Hepatocyte (in vitro differentiated cells): ENCODE measurements at regions not wholly inside any gene's neighbourhood (a gene's known extent, or its start where the extent isn't known, plus 50 kb on each side); places are given as distances from the start of the nearest gene placed in this dataset.

ENCODE experiments used
- DNase-seq: peaks from one replicate; pipeline ENCODE4 v3.0.0-alpha.2; 2016; ENCODE audit warnings: low spot score
- H2AFZ ChIP-seq: fragments of 200-600 bp; sonication (generic); 2 replicates; pipeline ENCODE4 v1.6.0; 2016; ENCODE audit warnings: antibody characterized with exemption, mild to moderate bottlenecking
- H3K27ac ChIP-seq: fragments of 200-600 bp; sonication (generic); 2 replicates; pipeline ENCODE4 v1.5.1; 2016; ENCODE audit warnings: mild to moderate bottlenecking
- H3K27me3 ChIP-seq: fragments of 200-600 bp; sonication (generic); 2 replicates; pipeline ENCODE4 v1.6.1; 2016
- H3K36me3 ChIP-seq: fragments of 200-600 bp; sonication (generic); replicated peaks from 2 replicates; pipeline ENCODE4 v1.5.1; 2016; ENCODE audit warnings: low read depth; ENCODE audit not compliant: insufficient read depth
- H3K4me1 ChIP-seq: fragments of 200-600 bp; sonication (generic); 2 replicates; pipeline ENCODE4 v1.5.1; 2016; ENCODE audit warnings: mild to moderate bottlenecking, moderate library complexity; ENCODE audit not compliant: insufficient read depth
- H3K4me2 ChIP-seq: fragments of 200-600 bp; sonication (generic); 2 replicates; pipeline ENCODE4 v1.6.0; 2016
- H3K4me3 ChIP-seq: fragments of 200-600 bp; sonication (generic); 2 replicates; pipeline ENCODE4 v1.5.1; 2016; ENCODE audit warnings: mild to moderate bottlenecking
- H3K79me2 ChIP-seq: fragments of 200-600 bp; sonication (generic); 2 replicates; pipeline ENCODE4 v1.6.0; 2017; ENCODE audit warnings: mild to moderate bottlenecking
- H3K9me2 ChIP-seq: fragments of 200-600 bp; sonication (generic); replicated peaks from 2 replicates; pipeline ENCODE4 v1.6.0; 2017; ENCODE audit warnings: mild to moderate bottlenecking; ENCODE audit not compliant: insufficient read depth
- H3K9me3 ChIP-seq: fragments of 200-600 bp; sonication (generic); 2 replicates; pipeline ENCODE4 v1.5.1; 2016; ENCODE audit warnings: low read depth, mild to moderate bottlenecking
- H4K20me1 ChIP-seq: fragments of 200-600 bp; sonication (generic); 2 replicates; pipeline ENCODE4 v1.6.0; 2016; ENCODE audit warnings: mild to moderate bottlenecking; ENCODE audit not compliant: insufficient read depth, poor library complexity, severe bottlenecking
- EZH2 ChIP-seq: fragments of 200-600 bp; sonication (generic); IDR thresholded peaks from 2 replicates; pipeline ENCODE4 v1.6.1; 2016; ENCODE audit warnings: antibody characterized with exemption, mild to moderate bottlenecking, borderline replicate concordance
- EZH2phosphoT487 ChIP-seq: fragments of 200-600 bp; sonication (generic); IDR thresholded peaks from one replicate; pipeline ENCODE4 v1.6.1; 2018; ENCODE audit warnings: antibody characterized with exemption, mild to moderate bottlenecking, low read depth, moderate library complexity; ENCODE audit not compliant: unreplicated experiment, severe bottlenecking
- WGBS: methylation state at CpG from one replicate; pipeline ENCODE4 v1.1.6; 2016; ENCODE audit warnings: low lambda C conversion rate; ENCODE audit errors: missing lambda C conversion rate; 5-methylcytosine and 5-hydroxymethylcytosine counted together
- TF ChIP-seq, protein P1 (sequence below): fragments of 200-600 bp; sonication (generic); IDR thresholded peaks from 2 replicates; pipeline ENCODE4 v1.5.1; 2016; ENCODE audit warnings: antibody characterized with exemption, mild to moderate bottlenecking; ENCODE audit not compliant: poor library complexity

- no peaks in the 10 kb centered on the region for H3K79me2 ChIP-seq
- no peaks in the 10 kb centered on the region for H3K27me3 ChIP-seq
- H3K4me2 ChIP-seq, result no peak overlapping the region
- H3K4me1 ChIP-seq, result no peaks in the 10 kb centered on the region
- H3K36me3 ChIP-seq, result no peaks in the 10 kb centered on the region
- H3K4me3 ChIP-seq, result no peak overlapping the region
- no peak for DNase-seq
- TF ChIP-seq EZH2, result no peak
- TF ChIP-seq, protein P1, sequence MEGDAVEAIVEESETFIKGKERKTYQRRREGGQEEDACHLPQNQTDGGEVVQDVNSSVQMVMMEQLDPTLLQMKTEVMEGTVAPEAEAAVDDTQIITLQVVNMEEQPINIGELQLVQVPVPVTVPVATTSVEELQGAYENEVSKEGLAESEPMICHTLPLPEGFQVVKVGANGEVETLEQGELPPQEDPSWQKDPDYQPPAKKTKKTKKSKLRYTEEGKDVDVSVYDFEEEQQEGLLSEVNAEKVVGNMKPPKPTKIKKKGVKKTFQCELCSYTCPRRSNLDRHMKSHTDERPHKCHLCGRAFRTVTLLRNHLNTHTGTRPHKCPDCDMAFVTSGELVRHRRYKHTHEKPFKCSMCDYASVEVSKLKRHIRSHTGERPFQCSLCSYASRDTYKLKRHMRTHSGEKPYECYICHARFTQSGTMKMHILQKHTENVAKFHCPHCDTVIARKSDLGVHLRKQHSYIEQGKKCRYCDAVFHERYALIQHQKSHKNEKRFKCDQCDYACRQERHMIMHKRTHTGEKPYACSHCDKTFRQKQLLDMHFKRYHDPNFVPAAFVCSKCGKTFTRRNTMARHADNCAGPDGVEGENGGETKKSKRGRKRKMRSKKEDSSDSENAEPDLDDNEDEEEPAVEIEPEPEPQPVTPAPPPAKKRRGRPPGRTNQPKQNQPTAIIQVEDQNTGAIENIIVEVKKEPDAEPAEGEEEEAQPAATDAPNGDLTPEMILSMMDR, result no peak
- no peak for TF ChIP-seq EZH2phosphoT487
- no peaks in the 10 kb centered on the region for H3K9me3 ChIP-seq
- H4K20me1 ChIP-seq, result no peaks in the 10 kb centered on the region
- H3K27ac ChIP-seq, result no peak overlapping the region
- H3K9me2 ChIP-seq, result no peaks in the 10 kb centered on the region
- no peak overlapping the region for H2AFZ ChIP-seq
- WGBS, result 50% methylated on average over 1 of the region's 1 CpG
These were observed 274.4 kb downstream of the PTBP2 start for GRCh38 chr1:96996001-96996400.

DNA sequence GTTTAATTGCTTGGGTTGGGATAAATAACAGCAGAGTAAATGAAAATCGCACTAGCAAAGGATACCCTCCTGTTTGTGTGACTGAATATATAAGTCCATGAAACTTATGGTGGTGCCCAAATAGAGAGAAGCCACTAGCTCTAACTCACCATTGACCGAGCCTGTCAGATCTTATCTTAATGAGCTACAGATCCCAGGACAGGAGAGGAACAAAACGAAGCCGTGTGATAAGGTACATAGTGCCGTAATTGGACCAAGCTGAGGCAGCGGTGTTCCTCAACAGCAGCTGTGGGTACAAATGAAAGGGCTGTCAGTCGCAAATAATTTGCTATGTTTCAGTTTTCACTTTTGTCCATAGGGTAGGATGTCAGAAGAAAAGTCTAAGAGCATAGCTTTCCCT, 276.1 kb downstream of the PTBP2 start:
- H3K4me2 ChIP-seq, result peak overlapping the region; percentile 52
- WGBS, result 22% methylated on average over 7 of the region's 7 CpGs

DNA sequence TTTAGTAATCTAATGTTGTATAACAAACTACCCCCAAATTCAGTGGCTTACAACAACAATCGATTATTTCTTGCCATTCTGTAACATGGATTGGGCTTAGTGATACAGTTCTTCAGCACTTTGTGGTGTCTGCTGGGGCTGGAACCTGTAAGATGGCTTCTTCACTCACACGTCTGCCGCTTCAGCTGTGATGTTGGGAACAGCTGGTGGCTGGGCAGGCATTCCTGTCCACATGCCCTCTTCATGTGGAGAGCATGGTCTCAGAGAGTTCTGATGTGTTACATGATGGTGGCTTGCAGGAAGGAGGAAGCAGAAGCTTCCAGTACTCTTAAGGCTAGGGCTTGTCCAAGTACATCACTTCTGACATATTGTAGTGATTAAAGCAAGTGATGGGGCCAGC, 276.9 kb downstream of the PTBP2 start:
- Histone ChIP-seq H2AFZ (no peak overlapping the region), H3K4me1 (no peaks in the 10 kb centered on the region), H3K9me3 (no peaks in the 10 kb centered on the region), H3K9me2 (no peaks in the 10 kb centered on the region), H4K20me1 (no peaks in the 10 kb centered on the region), H3K27ac (no peak overlapping the region), H3K4me2 (no peak overlapping the region), H3K79me2 (no peaks in the 10 kb centered on the region), H3K27me3 (no peaks in the 10 kb centered on the region), H3K36me3 (no peaks in the 10 kb centered on the region), H3K4me3 (no peak overlapping the region)
- TF ChIP-seq, protein P1, result no peak
- no peak for TF ChIP-seq EZH2
- TF ChIP-seq EZH2phosphoT487, result no peak
- 88% methylated on average over 3 of the region's 3 CpGs for WGBS
- no peak for DNase-seq

More for the DNA sequence above, 276.1 kb downstream of the PTBP2 start:
- no peaks in the 10 kb centered on the region for H3K36me3 ChIP-seq
- H3K79me2 ChIP-seq, result no peaks in the 10 kb centered on the region
- DNase-seq, result no peak
- no peak overlapping the region for H3K4me3 ChIP-seq
- no peak overlapping the region for H3K27ac ChIP-seq
- no peak overlapping the region for H2AFZ ChIP-seq
- TF ChIP-seq, protein P1, result no peak
- TF ChIP-seq EZH2, result no peak
- no peak for TF ChIP-seq EZH2phosphoT487
- no peaks in the 10 kb centered on the region for H3K9me2 ChIP-seq
- no peaks in the 10 kb centered on the region for H4K20me1 ChIP-seq
- no peaks in the 10 kb centered on the region for H3K27me3 ChIP-seq
- no peaks in the 10 kb centered on the region for H3K9me3 ChIP-seq
- H3K4me1 ChIP-seq, result no peaks in the 10 kb centered on the region

DNA sequence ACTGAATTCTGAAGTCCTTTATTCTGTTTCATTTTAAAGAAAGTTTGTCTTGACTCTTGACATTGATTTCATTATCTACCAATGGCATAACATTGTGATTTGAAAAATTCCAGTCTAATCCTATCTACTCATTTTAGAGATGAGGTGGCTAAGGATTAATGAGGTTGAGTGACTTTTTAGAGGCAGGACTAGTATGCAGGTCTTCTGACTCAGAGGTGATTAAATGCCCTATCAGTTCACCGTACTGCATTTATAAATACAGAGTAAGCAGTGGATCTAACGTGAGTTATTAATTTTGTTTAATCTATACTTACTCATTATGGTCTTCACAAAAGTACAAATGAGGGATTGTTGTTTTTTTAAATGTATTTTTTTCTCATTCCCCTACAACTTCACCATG, 277.6 kb downstream of the PTBP2 start:
- Histone ChIP-seq H3K27me3 (no peaks in the 10 kb centered on the region), H2AFZ (no peak overlapping the region), H3K9me2 (no peaks in the 10 kb centered on the region), H3K79me2 (no peaks in the 10 kb centered on the region), H3K4me2 (no peak overlapping the region), H3K4me1 (no peaks in the 10 kb centered on the region), H3K36me3 (no peaks in the 10 kb centered on the region), H4K20me1 (no peaks in the 10 kb centered on the region), H3K4me3 (no peak overlapping the region), H3K9me3 (no peaks in the 10 kb centered on the region), H3K27ac (no peak overlapping the region)
- no peak for DNase-seq
- 64% methylated on average over 2 of the region's 2 CpGs for WGBS
- TF ChIP-seq EZH2phosphoT487 (no peak), EZH2 (no peak)
- TF ChIP-seq, protein P1, result no peak
